ENCODE measurements at regions not wholly inside any gene's neighbourhood (a gene's known extent, or its start where the extent isn't known, plus 50 kb on each side); places are given as distances from the start of the nearest gene placed in this dataset.

- H3K36me3 ChIP-seq (ENCODE audit: low read depth): no peaks in the 10 kb centered on the region
- no peak overlapping the region for H3K9ac ChIP-seq
- TF ChIP-seq EZH2 (IDR thresholded peaks at IDR 0.05; ENCODE audit: insufficient read depth, poor library complexity, severe bottlenecking) (no peak), EZH2phosphoT487 (IDR thresholded peaks at IDR 0.05; ENCODE audit: insufficient read depth, low read depth) (no peak)
- peaks cover 13% of the 10 kb centered on the region; the same call in 1 of the 2 replicates for H3F3A ChIP-seq (ENCODE audit: insufficient read depth)
- H4K20me1 ChIP-seq (ENCODE audit: insufficient read depth): no peaks in the 10 kb centered on the region
- no peak overlapping the region for H3K4me2 ChIP-seq (ENCODE audit: unreplicated experiment)
- H3K27ac ChIP-seq: no peak overlapping the region
- no peaks in the 10 kb centered on the region for H3K9me3 ChIP-seq (ENCODE audit: low read depth)
- H3K27me3 ChIP-seq (replicated peaks; ENCODE audit: insufficient read depth): no peaks in the 10 kb centered on the region
- H2AFZ ChIP-seq: peak overlapping the region; percentile 46; the same call in 1 of the 2 replicates
- H3K4me1 ChIP-seq (ENCODE audit: insufficient read depth): peaks cover 14% of the 10 kb centered on the region
- no peaks in the 10 kb centered on the region for H3K9me2 ChIP-seq (ENCODE audit: insufficient read depth)
- no peak for DNase-seq
- no peak overlapping the region for H3K4me3 ChIP-seq
- 38 to 41% methylated on average over 2 of the region's 2 CpGs for WGBS, 2 experiments (ENCODE audit: low coverage in 1 of 2, low lambda C conversion rate in 2 of 2, missing lambda C conversion rate in 2 of 2)
- H3K79me2 ChIP-seq (ENCODE audit: insufficient read depth): no peaks in the 10 kb centered on the region
- in situ Hi-C loops (cut with MboI): no loop called here
These were observed 176.9 kb upstream of the CITED2 start for GRCh38 chr6:139551376-139551775.

GRCh38 chr6:139550361-139550760 lies 175.9 kb upstream of the CITED2 start:
- no peaks in the 10 kb centered on the region for H3K36me3 ChIP-seq (ENCODE audit: low read depth)
- no peaks in the 10 kb centered on the region for H3K9me3 ChIP-seq (ENCODE audit: low read depth)
- peaks cover 19% of the 10 kb centered on the region for H3K4me1 ChIP-seq (ENCODE audit: insufficient read depth)
- H3K9me2 ChIP-seq (ENCODE audit: insufficient read depth): no peaks in the 10 kb centered on the region
- no peaks in the 10 kb centered on the region for H3K27me3 ChIP-seq (replicated peaks; ENCODE audit: insufficient read depth)
- peaks cover 13% of the 10 kb centered on the region; the same call in 1 of the 2 replicates for H3F3A ChIP-seq (ENCODE audit: insufficient read depth)
- in situ Hi-C loops (cut with MboI): no loop called here
- H3K4me3 ChIP-seq: no peak overlapping the region
- no peak overlapping the region for H2AFZ ChIP-seq
- no peak overlapping the region for H3K4me2 ChIP-seq (ENCODE audit: unreplicated experiment)
- no peak overlapping the region for H3K9ac ChIP-seq
- DNase-seq: no peak
- no peak for TF ChIP-seq EZH2 (IDR thresholded peaks at IDR 0.05; ENCODE audit: insufficient read depth, poor library complexity, severe bottlenecking)
- no peak for TF ChIP-seq EZH2phosphoT487 (IDR thresholded peaks at IDR 0.05; ENCODE audit: insufficient read depth, low read depth)
- H4K20me1 ChIP-seq (ENCODE audit: insufficient read depth): no peaks in the 10 kb centered on the region
- H3K79me2 ChIP-seq (ENCODE audit: insufficient read depth): no peaks in the 10 kb centered on the region
- H3K27ac ChIP-seq: no peak overlapping the region
- 80% methylated on average over 3 of the region's 3 CpGs for WGBS, 2 experiments (ENCODE audit: low coverage in 1 of 2, low lambda C conversion rate in 2 of 2, missing lambda C conversion rate in 2 of 2)

- H3K36me3 ChIP-seq (ENCODE audit: low read depth): no peaks in the 10 kb centered on the region
- H3K27ac ChIP-seq: no peak overlapping the region
- no peak for DNase-seq
- WGBS, 2 experiments (ENCODE audit: low coverage in 1 of 2, low lambda C conversion rate in 2 of 2, missing lambda C conversion rate in 2 of 2): 78 to 79% methylated on average over 5 of the region's 5 CpGs
- no peaks in the 10 kb centered on the region for H3K9me3 ChIP-seq (ENCODE audit: low read depth)
- no peaks in the 10 kb centered on the region for H3K9me2 ChIP-seq (ENCODE audit: insufficient read depth)
- no peaks in the 10 kb centered on the region for H4K20me1 ChIP-seq (ENCODE audit: insufficient read depth)
- H3K4me2 ChIP-seq (ENCODE audit: unreplicated experiment): no peak overlapping the region
- in situ Hi-C loops (cut with MboI): no loop called here
- peaks cover 19% of the 10 kb centered on the region for H3K4me1 ChIP-seq (ENCODE audit: insufficient read depth)
- no peaks in the 10 kb centered on the region for H3K27me3 ChIP-seq (replicated peaks; ENCODE audit: insufficient read depth)
- H3K9ac ChIP-seq: no peak overlapping the region
- H2AFZ ChIP-seq: no peak overlapping the region
- H3K4me3 ChIP-seq: no peak overlapping the region
- TF ChIP-seq EZH2 (IDR thresholded peaks at IDR 0.05; ENCODE audit: insufficient read depth, poor library complexity, severe bottlenecking) (no peak), EZH2phosphoT487 (IDR thresholded peaks at IDR 0.05; ENCODE audit: insufficient read depth, low read depth) (no peak)
- peaks cover 13% of the 10 kb centered on the region; the same call in 1 of the 2 replicates for H3F3A ChIP-seq (ENCODE audit: insufficient read depth)
- no peaks in the 10 kb centered on the region for H3K79me2 ChIP-seq (ENCODE audit: insufficient read depth)
These were observed 175.2 kb upstream of the CITED2 start for GRCh38 chr6:139549561-139550070.

- Histone ChIP-seq H3F3A (ENCODE audit: insufficient read depth) (peaks cover 13% of the 10 kb centered on the region; the same call in 1 of the 2 replicates), H3K4me1 (ENCODE audit: insufficient read depth) (peaks cover 19% of the 10 kb centered on the region), H3K9me3 (ENCODE audit: low read depth) (no peaks in the 10 kb centered on the region), H3K79me2 (ENCODE audit: insufficient read depth) (no peaks in the 10 kb centered on the region), H3K27me3 (replicated peaks; ENCODE audit: insufficient read depth) (no peaks in the 10 kb centered on the region), H2AFZ (peak overlapping the region; percentile 79; the same call in 1 of the 2 replicates), H3K4me2 (ENCODE audit: unreplicated experiment) (no peak overlapping the region), H3K36me3 (ENCODE audit: low read depth) (no peaks in the 10 kb centered on the region), H4K20me1 (ENCODE audit: insufficient read depth) (no peaks in the 10 kb centered on the region), H3K4me3 (no peak overlapping the region), H3K9me2 (ENCODE audit: insufficient read depth) (no peaks in the 10 kb centered on the region), H3K9ac (no peak overlapping the region), H3K27ac (no peak overlapping the region)
- TF ChIP-seq EZH2phosphoT487 (IDR thresholded peaks at IDR 0.05; ENCODE audit: insufficient read depth, low read depth): no peak
- TF ChIP-seq EZH2 (IDR thresholded peaks at IDR 0.05; ENCODE audit: insufficient read depth, poor library complexity, severe bottlenecking): no peak
- DNase-seq: no peak
- in situ Hi-C loops (cut with MboI): no loop called here
These were observed 173.4 kb upstream of the CITED2 start for GRCh38 chr6:139547804-139548203.

All from GM23248 (cell line).